Skeletal muscle tissue (tissue), 3 donors: ENCODE measurements at regions not wholly inside any gene's neighbourhood (a gene's known extent, or its start where the extent isn't known, plus 50 kb on each side); places are given as distances from the start of the nearest gene placed in this dataset.

Experiments used
- H3K27ac ChIP-seq: one replicate; pipeline ENCODE4 v1.7.0; 2013; ENCODE audit warnings: mild to moderate bottlenecking, low read depth, low read length, inconsistent platforms
- H3K27me3 ChIP-seq, 3 donors: one replicate each; pipeline ENCODE4 v1.7.0; 2013; ENCODE audit warnings: low read length in 3 of 3; ENCODE audit not compliant: control insufficient read depth in 3 of 3, insufficient read depth in 3 of 3
- H3K36me3 ChIP-seq, 3 donors: one replicate each; pipeline ENCODE4 v1.7.0; 2013; ENCODE audit warnings: low read length in 3 of 3; ENCODE audit not compliant: control insufficient read depth in 3 of 3, insufficient read depth in 3 of 3
- H3K4me1 ChIP-seq, 3 donors: one replicate each; pipeline ENCODE4 v1.7.0; 2013; ENCODE audit warnings: low read length in 3 of 3, mild to moderate bottlenecking in 3 of 3; ENCODE audit not compliant: control insufficient read depth in 3 of 3, insufficient read depth in 3 of 3
- H3K4me3 ChIP-seq, 3 donors: one replicate each; pipeline ENCODE4 v1.7.0; 2013; ENCODE audit warnings: low read length in 3 of 3
- H3K9ac ChIP-seq, 3 donors: one replicate each; pipeline ENCODE4 v1.7.0; 2013; ENCODE audit warnings: low read length in 3 of 3, mild to moderate bottlenecking in 3 of 3, moderate library complexity in 2 of 3, low read depth in 1 of 3
- H3K9me3 ChIP-seq, 3 donors: one replicate each; pipeline ENCODE4 v1.7.0; 2013; ENCODE audit warnings: low read length in 3 of 3; ENCODE audit not compliant: control insufficient read depth in 3 of 3
- donor health status: Osteomylitis.

- Histone ChIP-seq H3K36me3 (no peaks in the 10 kb centered on the region), H3K4me1 (peaks cover 0 to 2% (median 0%) of the 10 kb centered on the region in 3 donors), H3K27me3 (peaks cover 0 to 5% (median 0%) of the 10 kb centered on the region in 3 donors), H3K9me3 (no peaks in the 10 kb centered on the region), H3K9ac (no peak overlapping the region), H3K4me3 (no peak overlapping the region), H3K27ac (no peak overlapping the region)
Measured at GRCh38 chr5:38724301-38725030, 121.3 kb upstream of the OSMR start.

GRCh38 chr5:38725371-38725865, 120.4 kb upstream of the OSMR start:
- Histone ChIP-seq H3K9ac (no peak overlapping the region), H3K4me1 (no peaks in the 10 kb centered on the region), H3K36me3 (no peaks in the 10 kb centered on the region), H3K4me3 (no peak overlapping the region), H3K27ac (no peak overlapping the region), H3K9me3 (no peaks in the 10 kb centered on the region), H3K27me3 (peaks cover 0 to 5% (median 0%) of the 10 kb centered on the region in 3 donors)

- Histone ChIP-seq H3K4me3 (no peak overlapping the region), H3K9ac (no peak overlapping the region), H3K4me1 (no peaks in the 10 kb centered on the region), H3K27ac (no peak overlapping the region), H3K9me3 (no peaks in the 10 kb centered on the region), H3K36me3 (no peaks in the 10 kb centered on the region), H3K27me3 (peaks cover 0 to 5% (median 0%) of the 10 kb centered on the region in 3 donors)
Measured at GRCh38 chr5:38726279-38726678, 119.5 kb upstream of the OSMR start.

GRCh38 chr5:38728029-38728428, 117.8 kb upstream of the OSMR start:
- Histone ChIP-seq H3K27ac (no peak overlapping the region), H3K4me3 (no peak overlapping the region), H3K27me3 (peaks cover 0 to 2% (median 0%) of the 10 kb centered on the region in 3 donors), H3K36me3 (no peaks in the 10 kb centered on the region), H3K9ac (no peak overlapping the region), H3K9me3 (no peaks in the 10 kb centered on the region), H3K4me1 (no peaks in the 10 kb centered on the region)

- no peaks in the 10 kb centered on the region for H3K36me3 ChIP-seq
- no peak overlapping the region for H3K9ac ChIP-seq
- no peaks in the 10 kb centered on the region for H3K27me3 ChIP-seq
- H3K9me3 ChIP-seq: no peaks in the 10 kb centered on the region
- no peak overlapping the region for H3K4me3 ChIP-seq
- no peak overlapping the region for H3K27ac ChIP-seq
- no peaks in the 10 kb centered on the region for H3K4me1 ChIP-seq
Measured at GRCh38 chr5:38731461-38731860, 114.4 kb upstream of the OSMR start.

GRCh38 chr5:38734353-38734752, 111.5 kb upstream of the OSMR start:
- H3K4me1 ChIP-seq: no peaks in the 10 kb centered on the region
- no peak overlapping the region for H3K27ac ChIP-seq
- H3K27me3 ChIP-seq: no peaks in the 10 kb centered on the region
- H3K9ac ChIP-seq: no peak overlapping the region
- H3K36me3 ChIP-seq: no peaks in the 10 kb centered on the region
- H3K4me3 ChIP-seq: no peak overlapping the region
- no peaks in the 10 kb centered on the region for H3K9me3 ChIP-seq

- no peaks in the 10 kb centered on the region for H3K27me3 ChIP-seq
- no peaks in the 10 kb centered on the region for H3K4me1 ChIP-seq
- no peak overlapping the region for H3K27ac ChIP-seq
- no peaks in the 10 kb centered on the region for H3K9me3 ChIP-seq
- no peaks in the 10 kb centered on the region for H3K36me3 ChIP-seq
- H3K4me3 ChIP-seq: no peak overlapping the region
- H3K9ac ChIP-seq: no peak overlapping the region
Measured at GRCh38 chr5:38736089-38736488, 109.7 kb upstream of the OSMR start.

GRCh38 chr5:38737976-38738375, 107.8 kb upstream of the OSMR start:
- Histone ChIP-seq H3K9ac (no peak overlapping the region), H3K27ac (no peak overlapping the region), H3K36me3 (no peaks in the 10 kb centered on the region), H3K4me1 (no peaks in the 10 kb centered on the region), H3K4me3 (no peak overlapping the region), H3K27me3 (no peaks in the 10 kb centered on the region), H3K9me3 (no peaks in the 10 kb centered on the region)

GRCh38 chr5:38739011-38739704, 106.7 kb upstream of the OSMR start:
- H3K27ac ChIP-seq: no peak overlapping the region
- peaks cover 0 to 8% (median 3%) of the 10 kb centered on the region in 3 donors for H3K9me3 ChIP-seq
- H3K27me3 ChIP-seq: no peaks in the 10 kb centered on the region
- no peaks in the 10 kb centered on the region for H3K36me3 ChIP-seq
- no peak overlapping the region for H3K4me3 ChIP-seq
- H3K4me1 ChIP-seq: no peaks in the 10 kb centered on the region
- H3K9ac ChIP-seq: no peak overlapping the region

GRCh38 chr5:38739705-38740045, 106.1 kb upstream of the OSMR start:
- no peak overlapping the region for H3K27ac ChIP-seq
- no peak overlapping the region for H3K9ac ChIP-seq
- H3K9me3 ChIP-seq: peaks cover 0 to 8% (median 3%) of the 10 kb centered on the region in 3 donors
- no peak overlapping the region for H3K4me3 ChIP-seq
- H3K4me1 ChIP-seq: no peaks in the 10 kb centered on the region
- H3K36me3 ChIP-seq: no peaks in the 10 kb centered on the region
- H3K27me3 ChIP-seq: no peaks in the 10 kb centered on the region
